ENCODE measurements at regions not wholly inside any gene's neighbourhood (a gene's known extent, or its start where the extent isn't known, plus 50 kb on each side); places are given as distances from the start of the nearest gene placed in this dataset.

- Mint-ChIP-seq H3K4me3 (no peak overlapping the region), H3K27me3 (no peaks in the 10 kb centered on the region), H3K9me3 (no peaks in the 10 kb centered on the region), H3K4me1 (no peaks in the 10 kb centered on the region), H3K36me3 (ENCODE audit: low read depth) (no peaks in the 10 kb centered on the region), H3K27ac (no peak overlapping the region)
- no peak for DNase-seq
- intact Hi-C loops (cut with micrococcal nuclease) = no loop called here
Observed at GRCh38 chr2:49465157-49465831, 311.0 kb upstream of the FSHR start.

- no peaks in the 10 kb centered on the region for H3K36me3 Mint-ChIP-seq (ENCODE audit: low read depth)
- no peak for DNase-seq
- no peak overlapping the region for H3K4me3 Mint-ChIP-seq
- H3K27ac Mint-ChIP-seq = no peak overlapping the region
- H3K9me3 Mint-ChIP-seq = no peaks in the 10 kb centered on the region
- no peaks in the 10 kb centered on the region for H3K27me3 Mint-ChIP-seq
- no peaks in the 10 kb centered on the region for H3K4me1 Mint-ChIP-seq
- intact Hi-C loops (cut with micrococcal nuclease) = no loop called here
Observed at GRCh38 chr2:49459314-49459993, 305.1 kb upstream of the FSHR start.

GRCh38 chr2:49444005-49444404 is 289.7 kb upstream of the FSHR start:
- Mint-ChIP-seq H3K4me3 (no peak overlapping the region), H3K27ac (no peak overlapping the region), H3K9me3 (no peaks in the 10 kb centered on the region), H3K36me3 (ENCODE audit: low read depth) (no peaks in the 10 kb centered on the region), H3K4me1 (no peaks in the 10 kb centered on the region), H3K27me3 (no peaks in the 10 kb centered on the region)
- intact Hi-C loops (cut with micrococcal nuclease) = no loop called here
- DNase-seq = no peak

GRCh38 chr2:49426996-49427395 is 272.7 kb upstream of the FSHR start:
- H3K27me3 Mint-ChIP-seq = no peaks in the 10 kb centered on the region
- H3K4me3 Mint-ChIP-seq = no peak overlapping the region
- no peaks in the 10 kb centered on the region for H3K36me3 Mint-ChIP-seq (ENCODE audit: low read depth)
- no peak overlapping the region for H3K27ac Mint-ChIP-seq
- no peaks in the 10 kb centered on the region for H3K4me1 Mint-ChIP-seq
- intact Hi-C loops (cut with micrococcal nuclease) = no loop called here
- DNase-seq = no peak
- H3K9me3 Mint-ChIP-seq = peaks cover 5% of the 10 kb centered on the region

GRCh38 chr2:49416252-49416651 is 261.9 kb upstream of the FSHR start:
- H3K27ac Mint-ChIP-seq = no peak overlapping the region
- no peaks in the 10 kb centered on the region for H3K4me1 Mint-ChIP-seq
- no peaks in the 10 kb centered on the region for H3K9me3 Mint-ChIP-seq

GRCh38 chr2:49404108-49404507 is 249.8 kb upstream of the FSHR start:
- no peaks in the 10 kb centered on the region for H3K4me1 Mint-ChIP-seq
- no peaks in the 10 kb centered on the region for H3K27me3 Mint-ChIP-seq
- H3K36me3 Mint-ChIP-seq (ENCODE audit: low read depth) = no peaks in the 10 kb centered on the region
- H3K4me3 Mint-ChIP-seq = no peak overlapping the region
- DNase-seq = no peak
- H3K27ac Mint-ChIP-seq = no peak overlapping the region
- intact Hi-C loops (cut with micrococcal nuclease) = no loop called here
- peaks cover 7% of the 10 kb centered on the region for H3K9me3 Mint-ChIP-seq

More at GRCh38 chr2:49416252-49416651, 261.9 kb upstream of the FSHR start:
- H3K27me3 Mint-ChIP-seq = no peaks in the 10 kb centered on the region
- intact Hi-C loops (cut with micrococcal nuclease) = no loop called here
- H3K4me3 Mint-ChIP-seq = no peak overlapping the region
- no peaks in the 10 kb centered on the region for H3K36me3 Mint-ChIP-seq (ENCODE audit: low read depth)
- no peak for DNase-seq

- Mint-ChIP-seq H3K9me3 (peaks cover 7% of the 10 kb centered on the region), H3K4me3 (no peak overlapping the region), H3K27me3 (no peaks in the 10 kb centered on the region), H3K36me3 (ENCODE audit: low read depth) (no peaks in the 10 kb centered on the region), H3K4me1 (no peaks in the 10 kb centered on the region), H3K27ac (no peak overlapping the region)
- DNase-seq = no peak
- intact Hi-C loops (cut with micrococcal nuclease) = no loop called here
Observed at GRCh38 chr2:49403637-49404036, 249.3 kb upstream of the FSHR start.

- intact Hi-C loops (cut with micrococcal nuclease) = no loop called here
- no peak overlapping the region for H3K27ac Mint-ChIP-seq
- no peaks in the 10 kb centered on the region for H3K27me3 Mint-ChIP-seq
- no peaks in the 10 kb centered on the region for H3K36me3 Mint-ChIP-seq (ENCODE audit: low read depth)
- H3K4me3 Mint-ChIP-seq = no peak overlapping the region
- no peak for DNase-seq
- no peaks in the 10 kb centered on the region for H3K4me1 Mint-ChIP-seq
- no peaks in the 10 kb centered on the region for H3K9me3 Mint-ChIP-seq
Observed at GRCh38 chr2:49379406-49379805, 225.1 kb upstream of the FSHR start.

GRCh38 chr2:49371128-49371701 is 216.9 kb upstream of the FSHR start:
- no peaks in the 10 kb centered on the region for H3K36me3 Mint-ChIP-seq (ENCODE audit: low read depth)
- no peaks in the 10 kb centered on the region for H3K4me1 Mint-ChIP-seq
- no peak overlapping the region for H3K4me3 Mint-ChIP-seq
- DNase-seq = no peak
- no peak overlapping the region for H3K27ac Mint-ChIP-seq
- H3K9me3 Mint-ChIP-seq = peaks cover 3% of the 10 kb centered on the region
- intact Hi-C loops (cut with micrococcal nuclease) = no loop called here
- H3K27me3 Mint-ChIP-seq = no peaks in the 10 kb centered on the region

- no peaks in the 10 kb centered on the region for H3K4me1 Mint-ChIP-seq
- intact Hi-C loops (cut with micrococcal nuclease) = no loop called here
- H3K36me3 Mint-ChIP-seq (ENCODE audit: low read depth) = no peaks in the 10 kb centered on the region
- no peak for DNase-seq
- H3K27me3 Mint-ChIP-seq = no peaks in the 10 kb centered on the region
- H3K4me3 Mint-ChIP-seq = no peak overlapping the region
- no peak overlapping the region for H3K27ac Mint-ChIP-seq
- peaks cover 3% of the 10 kb centered on the region for H3K9me3 Mint-ChIP-seq
Observed at GRCh38 chr2:49369650-49370049, 215.3 kb upstream of the FSHR start.

GRCh38 chr2:49369101-49369500 is 214.8 kb upstream of the FSHR start:
- H3K27me3 Mint-ChIP-seq = no peaks in the 10 kb centered on the region
- no peak overlapping the region for H3K27ac Mint-ChIP-seq
- intact Hi-C loops (cut with micrococcal nuclease) = no loop called here
- H3K36me3 Mint-ChIP-seq (ENCODE audit: low read depth) = no peaks in the 10 kb centered on the region
- no peak overlapping the region for H3K4me3 Mint-ChIP-seq
- H3K9me3 Mint-ChIP-seq = peaks cover 3% of the 10 kb centered on the region
- no peaks in the 10 kb centered on the region for H3K4me1 Mint-ChIP-seq
- DNase-seq = no peak

GRCh38 chr2:49367003-49367402 is 212.7 kb upstream of the FSHR start:
- intact Hi-C loops (cut with micrococcal nuclease) = no loop called here
- H3K9me3 Mint-ChIP-seq = no peaks in the 10 kb centered on the region
- DNase-seq = no peak
- H3K4me3 Mint-ChIP-seq = no peak overlapping the region
- no peaks in the 10 kb centered on the region for H3K27me3 Mint-ChIP-seq
- H3K4me1 Mint-ChIP-seq = no peaks in the 10 kb centered on the region
- no peaks in the 10 kb centered on the region for H3K36me3 Mint-ChIP-seq (ENCODE audit: low read depth)
- H3K27ac Mint-ChIP-seq = no peak overlapping the region

- Mint-ChIP-seq H3K36me3 (ENCODE audit: low read depth) (no peaks in the 10 kb centered on the region), H3K4me3 (no peak overlapping the region), H3K9me3 (no peaks in the 10 kb centered on the region), H3K27me3 (no peaks in the 10 kb centered on the region), H3K27ac (no peak overlapping the region), H3K4me1 (no peaks in the 10 kb centered on the region)
- intact Hi-C loops (cut with micrococcal nuclease) = no loop called here
- no peak for DNase-seq
Observed at GRCh38 chr2:49360407-49360767, 206.1 kb upstream of the FSHR start.

- Mint-ChIP-seq H3K27ac (no peak overlapping the region), H3K4me3 (no peak overlapping the region), H3K36me3 (ENCODE audit: low read depth) (no peaks in the 10 kb centered on the region), H3K9me3 (no peaks in the 10 kb centered on the region), H3K4me1 (no peaks in the 10 kb centered on the region), H3K27me3 (no peaks in the 10 kb centered on the region)
- no peak for DNase-seq
- intact Hi-C loops (cut with micrococcal nuclease) = no loop called here
Observed at GRCh38 chr2:49359721-49360406, 205.5 kb upstream of the FSHR start.
